ENCODE measurements at regions not wholly inside any gene's neighbourhood (a gene's known extent, or its start where the extent isn't known, plus 50 kb on each side); places are given as distances from the start of the nearest gene placed in this dataset.
"Not testable (repeated sequence)": the region's sequence is repeated elsewhere in the genome, so short reads cannot be mapped to it uniquely, and the experiment has no call there.

GRCh38 chr16:86955136-86955855 lies 361.9 kb downstream of the C16orf95 start:
- no peak overlapping the region for H2AFZ ChIP-seq (ENCODE audit: low read depth, low read length)
- H3K4me2 ChIP-seq (ENCODE audit: low read length) = no peak overlapping the region
- H3K9me3 ChIP-seq (ENCODE audit: insufficient read depth, low read length) = no peaks in the 10 kb centered on the region
- H3K4me3 ChIP-seq (ENCODE audit: low read length) = no peak overlapping the region
- no peaks in the 10 kb centered on the region for H4K20me1 ChIP-seq (ENCODE audit: insufficient read depth, low read length)
- no peak overlapping the region for H3K27ac ChIP-seq (ENCODE audit: low read length)
- H3K27me3 ChIP-seq (ENCODE audit: low read depth, low read length) = no peaks in the 10 kb centered on the region
- H3K36me3 ChIP-seq (replicated peaks; ENCODE audit: low read depth, low read length) = no peaks in the 10 kb centered on the region
- H3K9ac ChIP-seq (ENCODE audit: low read length) = no peak overlapping the region
- H3K79me2 ChIP-seq (ENCODE audit: low read length) = no peaks in the 10 kb centered on the region
- no peaks in the 10 kb centered on the region for H3K4me1 ChIP-seq (ENCODE audit: low read length)
- TF ChIP-seq, protein P1, sequence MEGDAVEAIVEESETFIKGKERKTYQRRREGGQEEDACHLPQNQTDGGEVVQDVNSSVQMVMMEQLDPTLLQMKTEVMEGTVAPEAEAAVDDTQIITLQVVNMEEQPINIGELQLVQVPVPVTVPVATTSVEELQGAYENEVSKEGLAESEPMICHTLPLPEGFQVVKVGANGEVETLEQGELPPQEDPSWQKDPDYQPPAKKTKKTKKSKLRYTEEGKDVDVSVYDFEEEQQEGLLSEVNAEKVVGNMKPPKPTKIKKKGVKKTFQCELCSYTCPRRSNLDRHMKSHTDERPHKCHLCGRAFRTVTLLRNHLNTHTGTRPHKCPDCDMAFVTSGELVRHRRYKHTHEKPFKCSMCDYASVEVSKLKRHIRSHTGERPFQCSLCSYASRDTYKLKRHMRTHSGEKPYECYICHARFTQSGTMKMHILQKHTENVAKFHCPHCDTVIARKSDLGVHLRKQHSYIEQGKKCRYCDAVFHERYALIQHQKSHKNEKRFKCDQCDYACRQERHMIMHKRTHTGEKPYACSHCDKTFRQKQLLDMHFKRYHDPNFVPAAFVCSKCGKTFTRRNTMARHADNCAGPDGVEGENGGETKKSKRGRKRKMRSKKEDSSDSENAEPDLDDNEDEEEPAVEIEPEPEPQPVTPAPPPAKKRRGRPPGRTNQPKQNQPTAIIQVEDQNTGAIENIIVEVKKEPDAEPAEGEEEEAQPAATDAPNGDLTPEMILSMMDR (IDR thresholded peaks at IDR 0.05; ENCODE audit: low read depth, low read length) = no peak
- TF ChIP-seq EZH2phosphoT487 (IDR thresholded peaks at IDR 0.05; ENCODE audit: low read depth) = no peak

DNA sequence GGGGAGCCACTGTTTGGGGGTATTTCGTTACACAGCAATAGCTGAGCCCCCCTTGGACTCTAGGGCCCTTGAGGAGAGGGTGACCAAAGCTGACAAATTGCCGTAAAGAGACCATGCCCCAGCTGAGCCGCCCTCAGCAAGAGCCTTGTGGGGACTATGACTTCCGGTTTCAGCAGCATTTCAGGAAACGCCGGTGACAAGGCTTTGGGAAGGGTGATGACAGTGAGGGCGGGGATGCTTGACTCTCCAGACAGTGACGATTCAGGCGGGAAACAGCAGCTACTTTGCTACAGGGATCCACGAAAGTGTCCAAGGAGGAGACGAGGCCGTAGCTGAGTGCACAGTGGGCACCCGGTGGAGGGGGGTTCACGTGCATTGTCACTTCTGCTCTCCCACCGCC lies 360.8 kb downstream of the C16orf95 start:
- no peaks in the 10 kb centered on the region for H3K79me2 ChIP-seq (ENCODE audit: low read length)
- no peaks in the 10 kb centered on the region for H4K20me1 ChIP-seq (ENCODE audit: insufficient read depth, low read length)
- TF ChIP-seq, protein P1 (IDR thresholded peaks at IDR 0.05; ENCODE audit: low read depth, low read length) = no peak
- TF ChIP-seq EZH2phosphoT487 (IDR thresholded peaks at IDR 0.05; ENCODE audit: low read depth) = no peak
- H3K27me3 ChIP-seq (ENCODE audit: low read depth, low read length) = 0 out of 2 replicates have a peak, but pooled peaks cover 5% of the 10 kb centered on the region
- H3K9me3 ChIP-seq (ENCODE audit: insufficient read depth, low read length) = no peaks in the 10 kb centered on the region
- no peaks in the 10 kb centered on the region for H3K36me3 ChIP-seq (replicated peaks; ENCODE audit: low read depth, low read length)
- no peak overlapping the region for H3K27ac ChIP-seq (ENCODE audit: low read length)
- no peak overlapping the region for H2AFZ ChIP-seq (ENCODE audit: low read depth, low read length)
- H3K9ac ChIP-seq (ENCODE audit: low read length) = no peak overlapping the region
- H3K4me2 ChIP-seq (ENCODE audit: low read length) = no peak overlapping the region
- no peaks in the 10 kb centered on the region for H3K4me1 ChIP-seq (ENCODE audit: low read length)
- no peak overlapping the region for H3K4me3 ChIP-seq (ENCODE audit: low read length)

- not testable (repeated sequence) for H3K4me2 ChIP-seq (ENCODE audit: low read length); H3K9me3 ChIP-seq (ENCODE audit: insufficient read depth, low read length); H4K20me1 ChIP-seq (ENCODE audit: insufficient read depth, low read length); H3K4me3 ChIP-seq (ENCODE audit: low read length); H3K36me3 ChIP-seq (replicated peaks; ENCODE audit: low read depth, low read length); H3K79me2 ChIP-seq (ENCODE audit: low read length); H3K9ac ChIP-seq (ENCODE audit: low read length); H2AFZ ChIP-seq (ENCODE audit: low read depth, low read length); H3K4me1 ChIP-seq (ENCODE audit: low read length); H3K27me3 ChIP-seq (ENCODE audit: low read depth, low read length); H3K27ac ChIP-seq (ENCODE audit: low read length)
Measured at GRCh38 chr16:86957662-86958198, 359.5 kb downstream of the C16orf95 start.

DNA sequence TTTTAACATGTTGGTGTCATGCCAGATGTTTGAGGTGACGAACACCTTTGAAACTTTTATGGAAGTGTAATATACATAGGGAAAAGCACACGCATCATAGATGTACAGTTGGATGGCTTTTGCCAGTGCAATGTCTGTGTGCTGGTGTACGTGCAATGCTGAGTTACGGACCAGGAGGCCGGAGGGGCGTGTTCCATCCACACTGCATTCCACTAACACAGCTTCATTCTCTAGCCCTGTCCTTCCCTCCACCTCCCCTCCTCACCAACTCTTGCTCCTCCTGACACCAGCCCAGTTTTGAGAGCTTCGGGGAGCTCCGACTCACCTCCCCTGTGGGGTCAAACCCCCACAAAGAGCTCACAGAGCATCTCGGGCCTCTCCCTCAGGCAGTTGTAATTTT lies 358.8 kb downstream of the C16orf95 start:
- H3K79me2 ChIP-seq (ENCODE audit: low read length) = no peaks in the 10 kb centered on the region
- H4K20me1 ChIP-seq (ENCODE audit: insufficient read depth, low read length) = no peaks in the 10 kb centered on the region
- no peak for TF ChIP-seq EZH2phosphoT487 (IDR thresholded peaks at IDR 0.05; ENCODE audit: low read depth)
- TF ChIP-seq, protein P1 (IDR thresholded peaks at IDR 0.05; ENCODE audit: low read depth, low read length) = no peak
- no peak overlapping the region for H3K4me2 ChIP-seq (ENCODE audit: low read length)
- H3K9me3 ChIP-seq (ENCODE audit: insufficient read depth, low read length) = no peaks in the 10 kb centered on the region
- no peak overlapping the region for H3K9ac ChIP-seq (ENCODE audit: low read length)
- H3K27me3 ChIP-seq (ENCODE audit: low read depth, low read length) = 0 out of 2 replicates have a peak, but pooled peaks cover 9% of the 10 kb centered on the region
- no peak overlapping the region for H2AFZ ChIP-seq (ENCODE audit: low read depth, low read length)
- H3K4me3 ChIP-seq (ENCODE audit: low read length) = no peak overlapping the region
- H3K36me3 ChIP-seq (replicated peaks; ENCODE audit: low read depth, low read length) = no peaks in the 10 kb centered on the region
- H3K4me1 ChIP-seq (ENCODE audit: low read length) = no peaks in the 10 kb centered on the region
- H3K27ac ChIP-seq (ENCODE audit: low read length) = no peak overlapping the region
